NCI-H2196 (cell line): ENCODE measurements at regions not wholly inside any gene's neighbourhood (a gene's known extent, or its start where the extent isn't known, plus 50 kb on each side); places are given as distances from the start of the nearest gene placed in this dataset.
"Not testable (repeated sequence)": the region's sequence is repeated elsewhere in the genome, so short reads cannot be mapped to it uniquely, and the experiment has no call there.

ENCODE experiments used
- DNase-seq: peaks from one replicate; lab custom pipeline; 2025; ENCODE audit not compliant: unreplicated experiment; lab: John Stamatoyannopoulos, UW

GRCh38 chr4:177175473-177175872 is 134.2 kb upstream of the NEIL3 start:
- no peak for DNase-seq

- no peak for DNase-seq
These were observed 132.1 kb upstream of the NEIL3 start for GRCh38 chr4:177177541-177178081.

- DNase-seq: no peak
These were observed 131.4 kb upstream of the NEIL3 start for GRCh38 chr4:177178246-177178645.

GRCh38 chr4:177182166-177182565 is 127.5 kb upstream of the NEIL3 start:
- no peak for DNase-seq

- no peak for DNase-seq
These were observed 126.9 kb upstream of the NEIL3 start for GRCh38 chr4:177182728-177183127.

GRCh38 chr4:177185151-177185550 is 124.5 kb upstream of the NEIL3 start:
- no peak for DNase-seq

- DNase-seq: no peak
These were observed 124.1 kb upstream of the NEIL3 start for GRCh38 chr4:177185579-177185978.

GRCh38 chr4:177187371-177187770 is 122.3 kb upstream of the NEIL3 start:
- DNase-seq: no peak

GRCh38 chr4:177190995-177191580 is 118.6 kb upstream of the NEIL3 start:
- DNase-seq: no peak

- DNase-seq: no peak
These were observed 118.1 kb upstream of the NEIL3 start for GRCh38 chr4:177191586-177191985.

- DNase-seq: no peak
These were observed 117.7 kb upstream of the NEIL3 start for GRCh38 chr4:177191991-177192390.

- not testable (repeated sequence) for DNase-seq
These were observed 116.5 kb upstream of the NEIL3 start for GRCh38 chr4:177193024-177193715.

- no peak for DNase-seq
These were observed 114.8 kb upstream of the NEIL3 start for GRCh38 chr4:177194906-177195305.

GRCh38 chr4:177196615-177197014 is 113.1 kb upstream of the NEIL3 start:
- DNase-seq: no peak

- no peak for DNase-seq
These were observed 108.1 kb upstream of the NEIL3 start for GRCh38 chr4:177201614-177202013.

GRCh38 chr4:177204126-177204525 is 105.5 kb upstream of the NEIL3 start:
- no peak for DNase-seq

GRCh38 chr4:177214935-177215334 is 94.7 kb upstream of the NEIL3 start:
- no peak for DNase-seq

- DNase-seq: no peak
These were observed 89.3 kb upstream of the NEIL3 start for GRCh38 chr4:177220376-177220775.

GRCh38 chr4:177222781-177223180 is 86.9 kb upstream of the NEIL3 start:
- no peak for DNase-seq

- DNase-seq: no peak
These were observed 84.1 kb upstream of the NEIL3 start for GRCh38 chr4:177225605-177226004.

- no peak for DNase-seq
These were observed 82.0 kb upstream of the NEIL3 start for GRCh38 chr4:177227636-177228035.

GRCh38 chr4:177228599-177228998 is 81.1 kb upstream of the NEIL3 start:
- DNase-seq: no peak

- DNase-seq: no peak
These were observed 80.3 kb upstream of the NEIL3 start for GRCh38 chr4:177229331-177229730.
